SK-N-SH (cell line): ENCODE measurements at regions not wholly inside any gene's neighbourhood (a gene's known extent, or its start where the extent isn't known, plus 50 kb on each side); places are given as distances from the start of the nearest gene placed in this dataset.

Source experiments
- CTCF ChIA-PET: fragments of 300-600, 350-600 bp; formaldehyde crosslinking; extraction: SDS; loops from one replicate; lab custom pipeline; 2021; lab: Yijun Ruan, JAX
- POLR2A ChIA-PET: fragments of 350-600 bp; sonication (Branson Sonifier 250); formaldehyde crosslinking; extraction: SDS; loops from one replicate; lab custom pipeline; 2020; ENCODE audit warnings: antibody characterized with exemption, inconsistent platforms; lab: Yijun Ruan, JAX
- DNase-seq: peaks from one replicate; pipeline ENCODE4 v3.0.0; 2012
- H2AFZ ChIP-seq: fragments of 200-600 bp; sonication (generic); 2 replicates; pipeline ENCODE4 v1.8.1; 2016; ENCODE audit warnings: antibody characterized with exemption, mild to moderate bottlenecking, low read depth
- H3F3A ChIP-seq: fragments of 200-600 bp; sonication (generic); replicated peaks from 2 replicates; pipeline ENCODE3; 2016; ENCODE audit warnings: antibody characterized with exemption, mild to moderate bottlenecking; ENCODE audit not compliant: insufficient read depth
- H3K27ac ChIP-seq, 2 experiments: fragments of 200-500 bp in 1 of 2; fragments of 200-600 bp in 1 of 2; sonication (Bioruptor generic) in 1 of 2; sonication (generic), shearing (Covaris generic) in 1 of 2; 2 replicates each; pipeline versions ENCODE4 v1.5.1 to v1.6.1; 2014 to 2016; ENCODE audit warnings: low read depth in 2 of 2, inconsistent platforms in 1 of 2, low read length in 1 of 2, mild to moderate bottlenecking in 1 of 2, mixed read lengths in 1 of 2
- H3K27me3 ChIP-seq: fragments of 200-600 bp; sonication (generic), shearing (Covaris generic); 2 replicates; pipeline ENCODE4 v1.6.1; 2016; ENCODE audit warnings: mixed run types; ENCODE audit not compliant: insufficient read depth
- H3K36me3 ChIP-seq, 2 experiments: fragments of 200-500 bp in 1 of 2; fragments of 200-600 bp in 1 of 2; sonication (Bioruptor generic) in 1 of 2; sonication (generic) in 1 of 2; replicated peaks in 1 of 2; 2 replicates each; pipeline versions ENCODE3 to v1.5.1; 2014 to 2016; ENCODE audit warnings: low read length in 1 of 2, mild to moderate bottlenecking in 1 of 2; ENCODE audit not compliant: insufficient read depth in 2 of 2, control insufficient read depth in 1 of 2
- H3K4me1 ChIP-seq, 2 experiments: fragments of 200-500 bp in 1 of 2; fragments of 200-600 bp in 1 of 2; sonication (Bioruptor generic) in 1 of 2; sonication (generic), shearing (Covaris generic) in 1 of 2; 2 replicates each; pipeline versions ENCODE4 v1.5.1 to v1.6.1; 2014 to 2016; ENCODE audit warnings: low read depth in 1 of 2, low read length in 1 of 2, mixed run types in 1 of 2; ENCODE audit not compliant: insufficient read depth in 2 of 2, control insufficient read depth in 1 of 2
- H3K4me2 ChIP-seq: fragments of 200-600 bp; sonication (generic), shearing (Covaris generic); 2 replicates; pipeline ENCODE4 v1.6.1; 2017; ENCODE audit warnings: mixed run types
- H3K4me3 ChIP-seq, 2 experiments: fragments of 200-500 bp in 1 of 2; fragments of 200-600 bp in 1 of 2; sonication (Bioruptor generic) in 1 of 2; sonication (generic), shearing (Covaris generic) in 1 of 2; 2 replicates each; pipeline versions ENCODE4 v1.5.1 to v1.8.1; 2014 to 2016; ENCODE audit warnings: low read depth in 2 of 2, inconsistent platforms in 1 of 2, low read length in 1 of 2, mild to moderate bottlenecking in 1 of 2, mixed read lengths in 1 of 2, moderate library complexity in 1 of 2
- H3K79me2 ChIP-seq: fragments of 200-600 bp; sonication (generic); 2 replicates; pipeline ENCODE4 v1.8.1; 2017; ENCODE audit warnings: mild to moderate bottlenecking; ENCODE audit not compliant: insufficient read depth
- H3K9ac ChIP-seq: fragments of 200-600 bp; sonication (generic); 2 replicates; pipeline ENCODE4 v1.6.1; 2017; ENCODE audit warnings: mixed run types
- H3K9me2 ChIP-seq: fragments of 200-600 bp; sonication (generic); 2 replicates; pipeline ENCODE4 v1.6.1; 2017; ENCODE audit warnings: mixed run types
- H3K9me3 ChIP-seq: fragments of 200-600 bp; sonication (generic); 2 replicates; pipeline ENCODE4 v1.6.1; 2017; ENCODE audit warnings: mixed run types, mild to moderate bottlenecking, moderate library complexity
- H4K20me1 ChIP-seq: fragments of 200-600 bp; sonication (generic); 2 replicates; pipeline ENCODE4 v1.6.1; 2017; ENCODE audit warnings: mild to moderate bottlenecking, mixed run types; ENCODE audit not compliant: insufficient read depth
- FOSL2 ChIP-seq: IDR thresholded peaks from 2 replicates; pipeline ENCODE4 v1.4.0; 2012; ENCODE audit warnings: low read depth, mild to moderate bottlenecking, moderate library complexity, borderline replicate concordance
- GABPA ChIP-seq: IDR thresholded peaks from 2 replicates; pipeline ENCODE4 v1.4.0; 2012; ENCODE audit warnings: low read depth, mild to moderate bottlenecking
- NFIC ChIP-seq: IDR thresholded peaks from 2 replicates; pipeline ENCODE4 v1.4.0; 2012; ENCODE audit warnings: borderline replicate concordance
- NRF1 ChIP-seq: IDR thresholded peaks from 2 replicates; pipeline ENCODE4 v1.6.1; 2012; ENCODE audit warnings: low read depth, mild to moderate bottlenecking, low read length
- RAD21 ChIP-seq: IDR thresholded peaks from 2 replicates; pipeline ENCODE4 v1.6.1; 2012; ENCODE audit warnings: mild to moderate bottlenecking, low read length
- RCOR1 ChIP-seq: fragments of 150-350 bp; IDR thresholded peaks from 2 replicates; pipeline ENCODE4 v1.6.1; 2017; ENCODE audit warnings: antibody characterized with exemption, low read length
- RFX5 ChIP-seq: IDR thresholded peaks from 2 replicates; pipeline ENCODE4 v1.6.1; 2012; ENCODE audit warnings: mild to moderate bottlenecking, improper control_type of control experiment, low read length
- SMC3 ChIP-seq: IDR thresholded peaks from 2 replicates; pipeline ENCODE4 v1.6.1; 2012; ENCODE audit warnings: low read depth, low read length, improper control_type of control experiment
- TAF1 ChIP-seq: IDR thresholded peaks from 2 replicates; pipeline ENCODE4 v1.6.1; 2012; ENCODE audit warnings: low read depth, mild to moderate bottlenecking, low read length, moderate library complexity, borderline replicate concordance
- TEAD4 ChIP-seq: IDR thresholded peaks from 2 replicates; pipeline ENCODE4 v1.4.0; 2012; ENCODE audit warnings: mild to moderate bottlenecking, borderline replicate concordance; ENCODE audit not compliant: insufficient read depth
- USF1 ChIP-seq: IDR thresholded peaks from 2 replicates; pipeline ENCODE4 v1.4.0; 2012; ENCODE audit warnings: low read depth, borderline replicate concordance
- YY1 ChIP-seq: IDR thresholded peaks from 2 replicates; pipeline ENCODE4 v1.4.0; 2012; ENCODE audit warnings: low read depth, mild to moderate bottlenecking
- WGBS: methylation state at CpG from one replicate; pipeline ENCODE4 v1.1.6; 2017; ENCODE audit warnings: low lambda C conversion rate; 5-methylcytosine and 5-hydroxymethylcytosine counted together
- TF ChIP-seq, protein P1 (sequence below): IDR thresholded peaks from 2 replicates; pipeline ENCODE4 v1.4.0; 2012; ENCODE audit warnings: low read depth
- TF ChIP-seq, protein P2 (sequence below): IDR thresholded peaks from 2 replicates; pipeline ENCODE4 v1.4.0; 2012; ENCODE audit warnings: low read depth, borderline replicate concordance

DNA sequence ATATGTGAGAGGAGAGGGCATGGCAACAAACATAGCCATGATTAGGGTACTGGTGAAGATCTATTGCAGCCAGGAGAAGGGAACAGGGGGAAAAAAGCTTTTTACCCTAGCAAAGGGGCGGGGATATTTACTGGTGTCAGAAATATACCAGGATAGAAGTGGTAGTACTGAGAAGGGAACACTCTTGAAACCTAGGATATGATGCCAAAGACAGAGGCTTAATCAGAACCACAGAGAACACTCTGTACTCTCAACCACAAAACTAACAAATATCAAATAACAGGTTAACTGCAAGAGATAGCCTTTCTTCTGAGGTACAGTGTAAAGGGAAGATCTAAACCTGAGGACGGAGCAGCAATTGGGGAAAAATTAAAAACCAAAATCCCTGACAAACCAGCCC is 112.2 kb downstream of the KIF2B start:
- H3K4me3 ChIP-seq: no peak overlapping the region
- H3K9ac ChIP-seq: no peak overlapping the region
- H3K9me3 ChIP-seq: peaks cover 4% of the 10 kb centered on the region; the same call in 1 of the 2 replicates
- no peak overlapping the region for H3K27ac ChIP-seq
- no peak for DNase-seq
- H3K9me2 ChIP-seq: no peaks in the 10 kb centered on the region
- H3K79me2 ChIP-seq: no peaks in the 10 kb centered on the region
- no peaks in the 10 kb centered on the region for H3K4me1 ChIP-seq
- TF ChIP-seq NFIC: no peak
- TF ChIP-seq, protein P1, sequence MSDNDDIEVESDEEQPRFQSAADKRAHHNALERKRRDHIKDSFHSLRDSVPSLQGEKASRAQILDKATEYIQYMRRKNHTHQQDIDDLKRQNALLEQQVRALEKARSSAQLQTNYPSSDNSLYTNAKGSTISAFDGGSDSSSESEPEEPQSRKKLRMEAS: no peak
- TF ChIP-seq YY1: no peak
- TF ChIP-seq NRF1: no peak
- TF ChIP-seq RAD21: no peak
- H2AFZ ChIP-seq: no peak overlapping the region
- no peaks in the 10 kb centered on the region for H3K36me3 ChIP-seq
- no peak overlapping the region for H3K4me2 ChIP-seq
- no peaks in the 10 kb centered on the region for H4K20me1 ChIP-seq
- H3F3A ChIP-seq: no peaks in the 10 kb centered on the region
- H3K27me3 ChIP-seq: no peaks in the 10 kb centered on the region
- 13% methylated on average over 2 of the region's 2 CpGs for WGBS
- ChIA-PET POLR2A (no interaction called here), CTCF (no interaction called here)

DNA sequence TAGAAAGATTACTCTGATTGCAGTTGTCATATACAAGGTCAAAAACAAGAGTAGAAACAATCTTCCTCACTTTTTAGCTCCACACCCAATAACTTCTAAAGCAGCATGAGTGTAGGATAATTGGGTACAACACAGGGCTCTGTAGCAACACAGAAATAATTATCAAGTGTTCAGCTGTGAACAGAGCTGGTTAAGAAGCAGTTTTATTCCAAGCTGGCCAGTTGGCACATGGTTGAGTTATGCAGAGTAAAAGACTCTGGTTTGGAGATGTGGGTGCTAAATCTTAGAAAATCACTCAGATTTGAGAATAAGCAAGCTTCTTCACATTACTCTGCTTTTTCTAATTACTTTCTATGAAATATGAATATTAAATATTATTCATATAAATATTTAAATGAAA is 118.5 kb downstream of the KIF2B start:
- Histone ChIP-seq H3K9me2 (0 out of 2 replicates have a peak, but pooled peaks cover 8% of the 10 kb centered on the region), H3K4me3 (no peak overlapping the region), H4K20me1 (no peaks in the 10 kb centered on the region), H3K4me1 (no peaks in the 10 kb centered on the region), H3K9ac (no peak overlapping the region), H3K79me2 (no peaks in the 10 kb centered on the region), H3K36me3 (no peaks in the 10 kb centered on the region), H3F3A (no peaks in the 10 kb centered on the region), H3K4me2 (no peak overlapping the region), H2AFZ (no peak overlapping the region), H3K27me3 (no peaks in the 10 kb centered on the region), H3K9me3 (peaks cover 16% of the 10 kb centered on the region; the same call in 1 of the 2 replicates), H3K27ac (no peak overlapping the region)
- TF ChIP-seq GABPA (no peak), TAF1 (no peak), TEAD4 (no peak), SMC3 (no peak), RFX5 (no peak), NFIC (no peak), FOSL2 (no peak), NRF1 (no peak), USF1 (no peak), RCOR1 (no peak)
- TF ChIP-seq, protein P2, sequence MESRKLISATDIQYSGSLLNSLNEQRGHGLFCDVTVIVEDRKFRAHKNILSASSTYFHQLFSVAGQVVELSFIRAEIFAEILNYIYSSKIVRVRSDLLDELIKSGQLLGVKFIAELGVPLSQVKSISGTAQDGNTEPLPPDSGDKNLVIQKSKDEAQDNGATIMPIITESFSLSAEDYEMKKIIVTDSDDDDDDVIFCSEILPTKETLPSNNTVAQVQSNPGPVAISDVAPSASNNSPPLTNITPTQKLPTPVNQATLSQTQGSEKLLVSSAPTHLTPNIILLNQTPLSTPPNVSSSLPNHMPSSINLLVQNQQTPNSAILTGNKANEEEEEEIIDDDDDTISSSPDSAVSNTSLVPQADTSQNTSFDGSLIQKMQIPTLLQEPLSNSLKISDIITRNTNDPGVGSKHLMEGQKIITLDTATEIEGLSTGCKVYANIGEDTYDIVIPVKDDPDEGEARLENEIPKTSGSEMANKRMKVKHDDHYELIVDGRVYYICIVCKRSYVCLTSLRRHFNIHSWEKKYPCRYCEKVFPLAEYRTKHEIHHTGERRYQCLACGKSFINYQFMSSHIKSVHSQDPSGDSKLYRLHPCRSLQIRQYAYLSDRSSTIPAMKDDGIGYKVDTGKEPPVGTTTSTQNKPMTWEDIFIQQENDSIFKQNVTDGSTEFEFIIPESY: no peak
- DNase-seq: no peak
- ChIA-PET CTCF (no interaction called here), POLR2A (no interaction called here)
